Activated CD4-positive, alpha-beta memory T cell treated with anti-CD3 and anti-CD28 coated beads, Interleukin-2, amount 10 ng/mL, durations not matched to agents 7 days and 5 days (primary cell): ENCODE measurements at regions not wholly inside any gene's neighbourhood (a gene's known extent, or its start where the extent isn't known, plus 50 kb on each side); places are given as distances from the start of the nearest gene placed in this dataset.

Source experiments
- CTCF ChIA-PET: fragments of 350-600 bp; sonication (Branson Sonifier 250); formaldehyde crosslinking; loops from one replicate; lab custom pipeline; 2021; ENCODE audit warnings: antibody characterized with exemption, inconsistent platforms; lab: Charles Lee
- POLR2A ChIA-PET: fragments of 350-600 bp; sonication (Branson Sonifier 250); formaldehyde crosslinking; loops from one replicate; lab custom pipeline; 2021; ENCODE audit warnings: antibody characterized with exemption; lab: Charles Lee
- DNase-seq: peaks from one replicate; pipeline ENCODE4 v3.0.0-alpha.2; 2020
- H3K27ac Mint-ChIP-seq: one replicate; pipeline ENCODE4 v1.8.0; 2021; ENCODE audit warnings: mild to moderate bottlenecking, mixed read lengths
- H3K27me3 Mint-ChIP-seq: one replicate; pipeline ENCODE4 v1.8.0; 2021; ENCODE audit warnings: mixed read lengths
- H3K36me3 Mint-ChIP-seq: one replicate; pipeline ENCODE4 v1.8.0; 2021; ENCODE audit warnings: low read depth, mixed read lengths
- H3K4me1 Mint-ChIP-seq: one replicate; pipeline ENCODE4 v1.8.0; 2021; ENCODE audit warnings: mixed read lengths
- H3K4me3 Mint-ChIP-seq: one replicate; pipeline ENCODE4 v1.8.0; 2021; ENCODE audit warnings: mild to moderate bottlenecking, mixed read lengths
- H3K9me3 Mint-ChIP-seq: one replicate; pipeline ENCODE4 v1.8.0; 2021; ENCODE audit warnings: mixed read lengths

- CTCF ChIA-PET = no interaction called here
Observed at GRCh38 chr22:49100773-49101172, 726.9 kb downstream of the BRD1 start.

DNA sequence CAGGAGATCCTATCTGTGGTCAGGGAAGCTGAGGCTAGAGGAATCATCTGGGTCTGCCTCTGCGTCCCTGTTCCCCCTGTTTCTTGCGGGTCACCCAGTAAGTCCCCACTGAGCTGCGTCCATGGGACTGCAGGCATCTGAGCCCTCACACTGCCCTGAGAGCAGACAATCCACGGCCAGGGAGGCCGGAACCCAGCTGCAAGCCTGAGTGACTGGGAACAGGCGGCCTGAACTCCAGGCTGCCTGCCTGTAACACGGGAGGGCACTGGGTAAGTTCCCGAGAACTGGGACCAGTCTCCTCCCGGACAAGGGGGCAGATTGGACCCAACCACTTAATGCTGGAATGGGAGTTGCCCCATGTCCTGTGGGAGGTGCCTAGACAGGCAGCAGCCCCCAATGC, 727.4 kb downstream of the BRD1 start:
- H3K9me3 Mint-ChIP-seq = no peaks in the 10 kb centered on the region
- ChIA-PET POLR2A (no interaction called here), CTCF (no interaction called here)
- DNase-seq = no peak
- H3K27ac Mint-ChIP-seq = no peak overlapping the region
- no peaks in the 10 kb centered on the region for H3K4me1 Mint-ChIP-seq
- H3K4me3 Mint-ChIP-seq = no peak overlapping the region
- no peaks in the 10 kb centered on the region for H3K36me3 Mint-ChIP-seq
- H3K27me3 Mint-ChIP-seq = no peaks in the 10 kb centered on the region

More at GRCh38 chr22:49100773-49101172, 726.9 kb downstream of the BRD1 start:
- no peak for DNase-seq
- H3K27ac Mint-ChIP-seq = no peak overlapping the region
- POLR2A ChIA-PET = no interaction called here
- H3K4me3 Mint-ChIP-seq = no peak overlapping the region
- no peaks in the 10 kb centered on the region for H3K36me3 Mint-ChIP-seq
- no peaks in the 10 kb centered on the region for H3K27me3 Mint-ChIP-seq
- no peaks in the 10 kb centered on the region for H3K9me3 Mint-ChIP-seq
- no peaks in the 10 kb centered on the region for H3K4me1 Mint-ChIP-seq

DNA sequence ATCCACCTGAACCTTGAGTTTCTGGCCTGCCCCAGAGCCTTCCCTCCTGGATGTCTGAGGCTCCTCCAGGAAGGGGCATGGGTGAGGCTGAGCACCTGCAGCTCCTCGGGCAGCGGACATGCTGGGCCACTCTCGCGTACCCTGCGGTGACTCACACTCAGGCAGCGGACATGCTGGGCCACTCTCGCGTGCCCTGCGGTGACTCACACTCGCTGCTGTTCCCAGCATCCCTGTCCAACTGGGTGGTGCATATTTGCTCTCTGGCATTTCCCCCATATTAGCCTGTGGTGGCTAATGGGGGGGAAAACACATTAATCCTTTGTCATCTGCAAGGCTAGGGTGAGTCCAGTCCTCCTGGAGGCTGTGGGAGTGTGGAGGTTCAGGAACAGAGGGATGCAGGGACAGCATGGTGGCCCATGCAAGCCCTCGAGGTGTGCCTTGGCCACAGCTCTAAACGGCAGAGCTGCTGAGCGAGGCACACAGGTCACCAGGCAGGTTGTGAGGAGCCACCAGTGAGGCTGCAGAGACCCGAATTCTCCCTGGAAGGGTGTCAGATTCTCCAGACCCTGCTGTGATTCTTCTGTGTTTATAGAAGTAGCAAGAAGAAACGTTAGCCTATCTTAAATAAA, 728.1 kb downstream of the BRD1 start:
- Mint-ChIP-seq H3K9me3 (no peaks in the 10 kb centered on the region), H3K4me3 (no peak overlapping the region), H3K27ac (no peak overlapping the region), H3K27me3 (no peaks in the 10 kb centered on the region), H3K36me3 (no peaks in the 10 kb centered on the region), H3K4me1 (no peaks in the 10 kb centered on the region)
- ChIA-PET POLR2A (no interaction called here), CTCF (no interaction called here)
- DNase-seq = no peak

- Mint-ChIP-seq H3K4me3 (no peak overlapping the region), H3K36me3 (no peaks in the 10 kb centered on the region), H3K9me3 (no peaks in the 10 kb centered on the region), H3K27me3 (no peaks in the 10 kb centered on the region), H3K4me1 (no peaks in the 10 kb centered on the region), H3K27ac (no peak overlapping the region)
- DNase-seq = no peak
- CTCF ChIA-PET = no interaction called here
- POLR2A ChIA-PET = no interaction called here
Observed at GRCh38 chr22:49099089-49099488, 728.6 kb downstream of the BRD1 start.

DNA sequence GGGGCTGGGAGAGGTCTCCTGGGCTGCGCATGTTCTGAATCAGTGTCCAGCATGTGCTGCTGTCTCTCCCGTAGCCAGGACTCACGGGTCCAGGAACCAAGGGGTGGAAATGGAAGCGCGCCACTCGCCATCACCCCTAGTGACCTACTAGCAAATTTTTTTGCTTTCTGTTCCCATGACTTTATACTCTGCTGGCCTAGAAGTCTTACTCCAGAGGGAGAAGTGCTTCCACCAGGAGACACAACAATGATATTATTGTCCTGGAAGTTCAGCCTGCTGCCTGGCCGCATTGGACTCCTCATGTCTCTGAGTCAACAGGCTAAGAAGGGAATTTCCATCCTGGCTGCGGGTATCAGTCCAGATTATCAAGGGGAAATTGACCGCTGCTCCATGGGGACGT, 729.7 kb downstream of the BRD1 start:
- no peak overlapping the region for H3K27ac Mint-ChIP-seq
- no peak overlapping the region for H3K4me3 Mint-ChIP-seq
- ChIA-PET POLR2A (no interaction called here), CTCF (no interaction called here)
- no peaks in the 10 kb centered on the region for H3K27me3 Mint-ChIP-seq
- no peaks in the 10 kb centered on the region for H3K36me3 Mint-ChIP-seq
- H3K9me3 Mint-ChIP-seq = no peaks in the 10 kb centered on the region
- no peak for DNase-seq
- H3K4me1 Mint-ChIP-seq = no peaks in the 10 kb centered on the region

DNA sequence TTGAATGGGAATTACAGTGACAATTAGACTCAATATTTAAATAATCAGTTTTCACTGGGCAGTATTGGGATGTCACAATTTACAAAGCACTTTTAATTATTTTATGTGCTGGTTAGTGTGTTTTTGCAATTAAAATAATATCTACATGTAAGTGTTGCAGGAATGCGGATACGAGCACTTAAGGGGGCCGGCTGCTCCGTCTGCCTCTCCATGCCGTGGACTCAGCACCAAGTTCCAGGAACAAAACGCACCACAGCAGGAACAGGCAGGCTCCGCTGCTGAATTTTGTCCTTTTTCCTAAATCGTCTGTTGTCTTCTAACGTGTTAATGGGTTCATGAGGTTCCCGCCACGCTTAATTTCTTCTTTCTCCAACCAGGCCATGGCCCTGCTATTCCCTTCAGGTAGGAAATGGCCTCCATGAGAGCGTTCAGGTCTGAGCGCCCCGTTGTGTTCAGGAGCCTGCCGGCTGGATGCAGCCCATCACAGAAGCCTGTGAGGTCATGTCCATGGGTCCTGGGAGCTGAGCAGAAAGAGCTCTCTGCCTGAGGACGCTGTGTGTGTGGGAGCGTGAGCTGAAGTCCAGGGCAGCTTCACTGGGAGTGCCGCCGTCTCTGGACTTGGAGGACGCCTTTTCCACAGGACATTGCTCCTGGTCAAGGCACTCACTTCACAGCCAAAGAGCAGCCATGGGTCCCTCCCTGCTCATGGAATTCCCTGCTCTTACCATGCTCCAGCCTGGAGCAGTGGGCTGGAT, 730.3 kb downstream of the BRD1 start:
- no peaks in the 10 kb centered on the region for H3K9me3 Mint-ChIP-seq
- POLR2A ChIA-PET = no interaction called here
- no peaks in the 10 kb centered on the region for H3K36me3 Mint-ChIP-seq
- H3K27ac Mint-ChIP-seq = no peak overlapping the region
- DNase-seq = no peak
- no peak overlapping the region for H3K4me3 Mint-ChIP-seq
- CTCF ChIA-PET = no interaction called here
- H3K27me3 Mint-ChIP-seq = no peaks in the 10 kb centered on the region
- no peaks in the 10 kb centered on the region for H3K4me1 Mint-ChIP-seq

GRCh38 chr22:49096476-49096875, 731.2 kb downstream of the BRD1 start:
- H3K4me3 Mint-ChIP-seq = no peak overlapping the region
- no peak for DNase-seq
- no peaks in the 10 kb centered on the region for H3K36me3 Mint-ChIP-seq
- no peak overlapping the region for H3K27ac Mint-ChIP-seq
- ChIA-PET POLR2A (no interaction called here), CTCF (no interaction called here)
- H3K9me3 Mint-ChIP-seq = no peaks in the 10 kb centered on the region
- no peaks in the 10 kb centered on the region for H3K27me3 Mint-ChIP-seq
- no peaks in the 10 kb centered on the region for H3K4me1 Mint-ChIP-seq

- CTCF ChIA-PET = no interaction called here
- H3K27me3 Mint-ChIP-seq = no peaks in the 10 kb centered on the region
Observed at GRCh38 chr22:49095366-49095765, 732.3 kb downstream of the BRD1 start.

DNA sequence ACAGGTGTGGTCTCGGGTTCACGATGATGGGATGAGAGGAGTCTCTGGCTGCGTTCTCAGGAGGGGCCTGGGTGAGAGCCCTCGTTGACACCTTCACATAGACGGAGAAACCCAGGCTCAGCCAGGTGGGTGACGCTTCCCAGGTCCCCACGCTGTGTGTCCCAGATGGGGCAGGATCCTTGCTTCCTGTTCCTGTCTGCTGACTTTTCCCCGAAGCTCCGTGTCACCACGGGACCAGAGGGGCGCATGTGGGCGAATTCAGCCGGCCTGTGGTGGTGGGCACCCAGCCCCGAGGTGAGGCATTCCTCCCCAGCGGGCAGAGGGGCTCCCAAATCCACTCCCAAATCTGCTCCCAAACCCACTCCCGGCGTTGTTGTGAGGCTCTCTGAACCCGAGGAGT, 732.8 kb downstream of the BRD1 start:
- ChIA-PET CTCF (no interaction called here), POLR2A (no interaction called here)
- Mint-ChIP-seq H3K27me3 (no peaks in the 10 kb centered on the region), H3K4me3 (no peak overlapping the region), H3K9me3 (no peaks in the 10 kb centered on the region), H3K27ac (no peak overlapping the region), H3K4me1 (no peaks in the 10 kb centered on the region), H3K36me3 (no peaks in the 10 kb centered on the region)
- DNase-seq = no peak

More at GRCh38 chr22:49095366-49095765, 732.3 kb downstream of the BRD1 start:
- no peak overlapping the region for H3K27ac Mint-ChIP-seq
- no peaks in the 10 kb centered on the region for H3K4me1 Mint-ChIP-seq
- POLR2A ChIA-PET = no interaction called here
- no peak overlapping the region for H3K4me3 Mint-ChIP-seq
- no peak for DNase-seq
- H3K36me3 Mint-ChIP-seq = no peaks in the 10 kb centered on the region
- H3K9me3 Mint-ChIP-seq = no peaks in the 10 kb centered on the region

GRCh38 chr22:49094151-49094550, 733.5 kb downstream of the BRD1 start:
- DNase-seq = no peak
- H3K9me3 Mint-ChIP-seq = no peaks in the 10 kb centered on the region
- no peak overlapping the region for H3K4me3 Mint-ChIP-seq
- ChIA-PET CTCF (no interaction called here), POLR2A (no interaction called here)
- no peaks in the 10 kb centered on the region for H3K36me3 Mint-ChIP-seq
- no peaks in the 10 kb centered on the region for H3K4me1 Mint-ChIP-seq
- no peaks in the 10 kb centered on the region for H3K27me3 Mint-ChIP-seq
- H3K27ac Mint-ChIP-seq = no peak overlapping the region

DNA sequence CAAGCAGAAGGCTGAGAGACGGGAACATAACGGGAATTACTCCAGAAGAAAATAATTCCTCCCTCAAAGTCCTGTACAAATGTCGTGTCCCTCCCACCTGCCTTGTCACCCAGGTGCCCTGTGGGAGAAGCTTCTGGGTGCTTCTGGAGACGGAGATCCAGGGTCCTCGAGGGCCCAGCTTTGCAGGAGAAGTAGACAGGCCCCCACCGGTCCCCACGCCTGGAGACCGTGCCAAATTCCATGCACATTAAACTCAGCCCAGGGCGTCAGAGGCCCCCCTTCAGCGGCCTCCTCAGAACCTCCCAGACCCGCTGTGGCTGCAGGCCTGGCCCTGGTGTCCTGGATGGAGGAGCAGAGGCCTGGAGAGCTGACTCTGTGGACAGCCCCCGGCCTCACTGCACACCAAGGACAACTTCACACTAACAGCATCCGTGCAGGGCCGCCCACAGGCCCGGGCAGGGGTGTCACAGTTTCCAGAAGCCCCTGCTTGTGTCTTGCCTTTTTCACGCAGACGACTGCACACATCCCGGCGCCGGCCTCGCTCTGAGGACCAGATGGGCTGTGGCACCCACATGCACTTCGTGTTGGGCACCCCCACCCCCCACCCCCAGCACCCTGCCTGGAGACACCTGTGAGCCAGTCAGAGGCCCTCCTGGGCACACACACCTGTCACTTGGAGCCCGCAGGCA, 734.3 kb downstream of the BRD1 start:
- CTCF ChIA-PET = no interaction called here
- no peaks in the 10 kb centered on the region for H3K4me1 Mint-ChIP-seq

GRCh38 chr22:49092716-49093115, 735.0 kb downstream of the BRD1 start:
- no peak for DNase-seq
- H3K4me3 Mint-ChIP-seq = no peak overlapping the region
- CTCF ChIA-PET = no interaction called here
- no peaks in the 10 kb centered on the region for H3K27me3 Mint-ChIP-seq
- no peak overlapping the region for H3K27ac Mint-ChIP-seq
- H3K4me1 Mint-ChIP-seq = no peaks in the 10 kb centered on the region
- no peaks in the 10 kb centered on the region for H3K36me3 Mint-ChIP-seq
- H3K9me3 Mint-ChIP-seq = no peaks in the 10 kb centered on the region
- POLR2A ChIA-PET = no interaction called here

More for the DNA sequence above, 734.3 kb downstream of the BRD1 start:
- Mint-ChIP-seq H3K27me3 (no peaks in the 10 kb centered on the region), H3K4me3 (no peak overlapping the region), H3K27ac (no peak overlapping the region), H3K9me3 (no peaks in the 10 kb centered on the region), H3K36me3 (no peaks in the 10 kb centered on the region)
- POLR2A ChIA-PET = no interaction called here
- no peak for DNase-seq

DNA sequence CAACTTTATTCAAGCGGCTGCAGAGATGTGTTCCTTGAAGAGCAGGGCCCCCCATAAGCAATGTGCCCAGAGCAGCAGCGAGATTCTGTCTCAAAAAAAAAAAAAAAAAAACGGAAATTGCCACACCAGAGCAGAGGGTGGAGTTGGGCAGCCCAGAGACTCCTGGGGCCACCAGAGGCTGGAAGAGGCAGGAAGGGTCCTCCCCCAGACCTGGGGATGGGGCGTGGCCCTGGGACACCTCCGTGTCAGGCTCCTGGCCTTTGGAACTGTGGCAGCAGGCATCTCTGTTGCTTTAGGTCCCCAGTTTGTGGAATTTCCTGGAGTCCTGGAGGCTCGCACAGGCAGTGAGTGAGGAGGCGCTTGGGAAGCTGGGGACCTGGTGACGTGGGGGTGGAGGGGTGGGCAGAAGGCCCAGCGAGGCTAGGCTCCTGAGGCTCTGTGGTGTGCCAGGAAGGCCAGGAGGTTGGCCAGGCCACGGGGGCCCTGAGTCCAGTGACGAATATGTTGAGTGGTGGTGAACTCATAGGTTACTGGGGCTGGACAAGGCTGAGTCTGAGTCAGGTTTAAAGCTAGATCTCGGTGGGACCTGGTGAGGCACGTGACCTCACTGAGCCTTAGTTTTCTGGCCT, 735.6 kb downstream of the BRD1 start:
- H3K4me3 Mint-ChIP-seq = no peak overlapping the region
- no peaks in the 10 kb centered on the region for H3K4me1 Mint-ChIP-seq
- no peak overlapping the region for H3K27ac Mint-ChIP-seq
- H3K36me3 Mint-ChIP-seq = no peaks in the 10 kb centered on the region
- DNase-seq = no peak
- ChIA-PET POLR2A (no interaction called here), CTCF (no interaction called here)
- H3K27me3 Mint-ChIP-seq = no peaks in the 10 kb centered on the region
- no peaks in the 10 kb centered on the region for H3K9me3 Mint-ChIP-seq
